HEK293 (cell line): ENCODE measurements at regions not wholly inside any gene's neighbourhood (a gene's known extent, or its start where the extent isn't known, plus 50 kb on each side); places are given as distances from the start of the nearest gene placed in this dataset.

Experiments used
- CTCF ChIP-seq: fragments of 450-650 bp; formaldehyde crosslinking; IDR thresholded peaks from 2 replicates; pipeline ENCODE4 v1.5.1; 2016; ENCODE audit warnings: missing biosample characterization, missing genetic modification characterization
- KLF9 ChIP-seq: fragments of 450-650 bp; formaldehyde crosslinking; IDR thresholded peaks from 2 replicates; pipeline ENCODE4 v1.5.1; 2016; ENCODE audit warnings: missing biosample characterization, missing genetic modification characterization, low read depth
- PATZ1 ChIP-seq: fragments of 450-650 bp; formaldehyde crosslinking; IDR thresholded peaks from 2 replicates; pipeline ENCODE4 v1.5.1; 2016; ENCODE audit warnings: missing biosample characterization, missing genetic modification characterization
- PRDM1 ChIP-seq: fragments of 450-650 bp; formaldehyde crosslinking; IDR thresholded peaks from 2 replicates; pipeline ENCODE4; 2016; ENCODE audit warnings: missing biosample characterization, missing genetic modification characterization
- ZFP69B ChIP-seq: fragments of 450-650 bp; formaldehyde crosslinking; IDR thresholded peaks from 2 replicates; pipeline ENCODE4 v1.5.1; 2016; ENCODE audit warnings: missing biosample characterization, missing genetic modification characterization
- ZNF184 ChIP-seq: fragments of 450-650 bp; IDR thresholded peaks from 2 replicates; pipeline ENCODE4 v1.5.1; 2018; ENCODE audit warnings: missing biosample characterization, mild to moderate bottlenecking, missing genetic modification characterization
- ZNF266 ChIP-seq: fragments of 450-650 bp; formaldehyde crosslinking; IDR thresholded peaks from 2 replicates; pipeline ENCODE4 v1.5.1; 2016; ENCODE audit warnings: missing biosample characterization, missing genetic modification characterization, low read depth
- ZNF324 ChIP-seq: fragments of 450-650 bp; formaldehyde crosslinking; IDR thresholded peaks from 2 replicates; pipeline ENCODE4 v1.5.1; 2016; ENCODE audit warnings: missing biosample characterization, missing genetic modification characterization
- ZNF544 ChIP-seq: fragments of 450-650 bp; formaldehyde crosslinking; IDR thresholded peaks from 2 replicates; pipeline ENCODE4 v1.5.0; 2017; ENCODE audit warnings: missing biosample characterization, missing genetic modification characterization
- ZNF560 ChIP-seq: fragments of 450-650 bp; formaldehyde crosslinking; IDR thresholded peaks from 2 replicates; pipeline ENCODE4 v1.5.1; 2017; ENCODE audit warnings: missing biosample characterization, missing genetic modification characterization, borderline replicate concordance
- TF ChIP-seq, protein P1 (sequence below): fragments of 450-650 bp; formaldehyde crosslinking; IDR thresholded peaks from 2 replicates; pipeline ENCODE4 v1.5.1; 2016; ENCODE audit warnings: missing biosample characterization, missing genetic modification characterization
- TF ChIP-seq, protein P2 (sequence below): fragments of 450-650 bp; formaldehyde crosslinking; IDR thresholded peaks from 2 replicates; pipeline ENCODE4 v1.5.1; 2016; ENCODE audit warnings: missing biosample characterization, missing genetic modification characterization, low read depth
- TF ChIP-seq, protein P3 (sequence below): IDR thresholded peaks from 2 replicates; pipeline ENCODE4 v1.6.1; 2011; ENCODE audit warnings: mild to moderate bottlenecking, low read depth, low read length, borderline replicate concordance

GRCh38 chr12:91633734-91634357 lies 451.2 kb upstream of the DCN start:
- no peak for TF ChIP-seq CTCF (tag by site-specific recombination)
- TF ChIP-seq, protein P1, sequence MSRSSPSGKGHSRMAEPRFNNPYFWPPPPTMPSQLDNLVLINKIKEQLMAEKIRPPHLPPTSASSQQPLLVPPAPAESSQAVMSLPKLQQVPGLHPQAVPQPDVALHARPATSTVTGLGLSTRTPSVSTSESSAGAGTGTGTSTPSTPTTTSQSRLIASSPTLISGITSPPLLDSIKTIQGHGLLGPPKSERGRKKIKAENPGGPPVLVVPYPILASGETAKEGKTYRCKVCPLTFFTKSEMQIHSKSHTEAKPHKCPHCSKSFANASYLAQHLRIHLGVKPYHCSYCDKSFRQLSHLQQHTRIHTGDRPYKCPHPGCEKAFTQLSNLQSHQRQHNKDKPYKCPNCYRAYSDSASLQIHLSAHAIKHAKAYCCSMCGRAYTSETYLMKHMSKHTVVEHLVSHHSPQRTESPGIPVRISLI (tag by site-specific recombination) = no peak
- TF ChIP-seq, protein P2, sequence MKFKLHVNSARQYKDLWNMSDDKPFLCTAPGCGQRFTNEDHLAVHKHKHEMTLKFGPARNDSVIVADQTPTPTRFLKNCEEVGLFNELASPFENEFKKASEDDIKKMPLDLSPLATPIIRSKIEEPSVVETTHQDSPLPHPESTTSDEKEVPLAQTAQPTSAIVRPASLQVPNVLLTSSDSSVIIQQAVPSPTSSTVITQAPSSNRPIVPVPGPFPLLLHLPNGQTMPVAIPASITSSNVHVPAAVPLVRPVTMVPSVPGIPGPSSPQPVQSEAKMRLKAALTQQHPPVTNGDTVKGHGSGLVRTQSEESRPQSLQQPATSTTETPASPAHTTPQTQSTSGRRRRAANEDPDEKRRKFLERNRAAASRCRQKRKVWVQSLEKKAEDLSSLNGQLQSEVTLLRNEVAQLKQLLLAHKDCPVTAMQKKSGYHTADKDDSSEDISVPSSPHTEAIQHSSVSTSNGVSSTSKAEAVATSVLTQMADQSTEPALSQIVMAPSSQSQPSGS = no peak
- no peak for TF ChIP-seq ZNF324 (tag by site-specific recombination)
- no peak for TF ChIP-seq PATZ1 (tag by site-specific recombination)
- no peak for TF ChIP-seq PRDM1 (tag by site-specific recombination)
- TF ChIP-seq ZNF184 (tag by site-specific recombination) = no peak
- TF ChIP-seq, protein P3, sequence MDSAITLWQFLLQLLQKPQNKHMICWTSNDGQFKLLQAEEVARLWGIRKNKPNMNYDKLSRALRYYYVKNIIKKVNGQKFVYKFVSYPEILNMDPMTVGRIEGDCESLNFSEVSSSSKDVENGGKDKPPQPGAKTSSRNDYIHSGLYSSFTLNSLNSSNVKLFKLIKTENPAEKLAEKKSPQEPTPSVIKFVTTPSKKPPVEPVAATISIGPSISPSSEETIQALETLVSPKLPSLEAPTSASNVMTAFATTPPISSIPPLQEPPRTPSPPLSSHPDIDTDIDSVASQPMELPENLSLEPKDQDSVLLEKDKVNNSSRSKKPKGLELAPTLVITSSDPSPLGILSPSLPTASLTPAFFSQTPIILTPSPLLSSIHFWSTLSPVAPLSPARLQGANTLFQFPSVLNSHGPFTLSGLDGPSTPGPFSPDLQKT = no peak
- TF ChIP-seq KLF9 (tag by site-specific recombination) = no peak
- no peak for TF ChIP-seq ZNF544 (tag by site-specific recombination)
- no peak for TF ChIP-seq ZFP69B (tag by site-specific recombination)
- no peak for TF ChIP-seq ZNF266 (tag by site-specific recombination)
- no peak for TF ChIP-seq ZNF560 (tag by site-specific recombination)
